GM21360 (cell line): ENCODE measurements at regions not wholly inside any gene's neighbourhood (a gene's known extent, or its start where the extent isn't known, plus 50 kb on each side); places are given as distances from the start of the nearest gene placed in this dataset.
"Not testable (repeated sequence)": the region's sequence is repeated elsewhere in the genome, so short reads cannot be mapped to it uniquely, and the experiment has no call there.

Experiments used
- ATAC-seq: cut with Tn5 transposase; IDR thresholded peaks from one replicate; pipeline ENCODE4 v1.9.1; 2021; ENCODE audit warnings: mild to moderate bottlenecking, moderate library complexity; ENCODE audit not compliant: unreplicated experiment

- no peak for ATAC-seq
Measured at GRCh38 chr18:46179306-46179705, 75.1 kb downstream of the HAUS1 start.

GRCh38 chr18:46182633-46183358 is 78.6 kb downstream of the HAUS1 start:
- no peak for ATAC-seq

GRCh38 chr18:46184296-46184695 is 80.1 kb downstream of the HAUS1 start:
- not testable (repeated sequence) for ATAC-seq

- no peak for ATAC-seq
Measured at GRCh38 chr18:46184727-46185126, 80.5 kb downstream of the HAUS1 start.

GRCh38 chr18:46190667-46191066 is 86.5 kb downstream of the HAUS1 start:
- ATAC-seq: no peak

GRCh38 chr18:46196627-46197243 is 92.5 kb downstream of the HAUS1 start:
- no peak for ATAC-seq

- ATAC-seq: no peak
Measured at GRCh38 chr18:46199515-46200147, 95.4 kb downstream of the HAUS1 start.

GRCh38 chr18:46200178-46201055 is 96.2 kb downstream of the HAUS1 start:
- ATAC-seq: not testable (repeated sequence)

GRCh38 chr18:46204143-46204542 is 100.0 kb downstream of the HAUS1 start:
- no peak for ATAC-seq

GRCh38 chr18:46207985-46208384 is 103.8 kb downstream of the HAUS1 start:
- ATAC-seq: no peak

GRCh38 chr18:46209161-46209560 is 105.0 kb downstream of the HAUS1 start:
- ATAC-seq: no peak

- no peak for ATAC-seq
Measured at GRCh38 chr18:46211816-46212215, 107.6 kb downstream of the HAUS1 start.

GRCh38 chr18:46212398-46212797 is 108.2 kb downstream of the HAUS1 start:
- ATAC-seq: no peak

GRCh38 chr18:46213295-46213694 is 109.1 kb downstream of the HAUS1 start:
- no peak for ATAC-seq

- ATAC-seq: no peak
Measured at GRCh38 chr18:46214435-46214834, 110.2 kb downstream of the HAUS1 start.

GRCh38 chr18:46215902-46216723 is 111.9 kb downstream of the HAUS1 start:
- ATAC-seq: no peak

- ATAC-seq: no peak
Measured at GRCh38 chr18:46220116-46220515, 115.9 kb downstream of the HAUS1 start.

GRCh38 chr18:46222093-46222492 is 117.9 kb downstream of the HAUS1 start:
- ATAC-seq: no peak

GRCh38 chr18:46222710-46223360 is 118.7 kb downstream of the HAUS1 start:
- ATAC-seq: no peak
